ENCODE measurements at regions not wholly inside any gene's neighbourhood (a gene's known extent, or its start where the extent isn't known, plus 50 kb on each side); places are given as distances from the start of the nearest gene placed in this dataset.

DNA sequence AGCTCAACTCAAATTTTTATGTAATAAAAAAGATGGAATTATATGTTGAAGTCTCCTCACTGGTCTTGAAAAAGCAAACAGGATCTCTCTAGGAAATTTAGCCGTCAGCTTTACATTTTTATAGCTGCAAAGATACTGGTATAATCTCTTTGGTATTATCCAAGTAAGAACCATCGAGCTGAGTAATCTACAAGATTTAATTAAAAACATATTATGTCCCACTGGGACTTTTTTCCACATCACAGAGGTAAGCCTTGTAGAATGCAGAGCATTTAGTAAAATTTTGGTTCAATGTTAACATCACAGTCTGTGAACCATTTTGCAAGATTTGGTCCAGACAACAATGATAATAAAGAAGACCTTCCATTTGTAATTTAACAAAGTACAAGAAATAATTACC is 162.6 kb upstream of the SLC39A10 start:
- H3K27ac ChIP-seq (ENCODE audit: low read depth, low read length, poor library complexity, severe bottlenecking), result no peak overlapping the region
- POLR2A ChIA-PET (ENCODE audit: low non-redundant PET), result no interaction called here
- CTCF ChIA-PET, result no interaction called here
- no peaks in the 10 kb centered on the region for H3K9me3 ChIP-seq (ENCODE audit: low read depth, low read length, poor library complexity, severe bottlenecking)
- no peak for DNase-seq (ENCODE audit: low spot score)
- no peak overlapping the region for H3K4me3 ChIP-seq (ENCODE audit: low read depth, low read length, poor library complexity, severe bottlenecking)
- H3K27me3 ChIP-seq (replicated peaks; ENCODE audit: insufficient read depth, low read depth, low read length, poor library complexity), result no peaks in the 10 kb centered on the region
- intact Hi-C loops (cut with micrococcal nuclease; ENCODE audit: unreplicated experiment), result loop anchor here (10.0 kb wide), 1 partner anchor 570 kb away; the partner anchor contains the start of gene DNAH7
- H3K36me3 ChIP-seq (ENCODE audit: insufficient read depth, low read length, poor library complexity, severe bottlenecking), result no peaks in the 10 kb centered on the region
- H3K4me1 ChIP-seq (ENCODE audit: insufficient read depth, low read length, poor library complexity, severe bottlenecking), result no peaks in the 10 kb centered on the region
- TF ChIP-seq CTCF (conservative IDR thresholded peaks at IDR 0.05; ENCODE audit: low read depth, low read length) (no peak), EZH2 (IDR thresholded peaks at IDR 0.05; ENCODE audit: borderline replicate concordance, low read depth, low read length, poor library complexity, severe bottlenecking) (no peak)
- no TSS peak for BruUV-seq (replicated peaks)

GRCh38 chr2:195493416-195493815 is 163.6 kb upstream of the SLC39A10 start:
- no TSS peak for BruUV-seq (replicated peaks)
- intact Hi-C loops (cut with micrococcal nuclease; ENCODE audit: unreplicated experiment), result loop anchor here (10.0 kb wide), 1 partner anchor 571 kb away; the partner anchor contains the start of gene DNAH7
- DNase-seq (ENCODE audit: low spot score), result no peak
- H3K4me3 ChIP-seq (ENCODE audit: low read depth, low read length, poor library complexity, severe bottlenecking), result no peak overlapping the region
- ChIA-PET CTCF (no interaction called here), POLR2A (ENCODE audit: low non-redundant PET) (no interaction called here)
- TF ChIP-seq CTCF (conservative IDR thresholded peaks at IDR 0.05; ENCODE audit: low read depth, low read length), result no peak
- TF ChIP-seq EZH2 (IDR thresholded peaks at IDR 0.05; ENCODE audit: borderline replicate concordance, low read depth, low read length, poor library complexity, severe bottlenecking), result no peak
- no peak overlapping the region for H3K27ac ChIP-seq (ENCODE audit: low read depth, low read length, poor library complexity, severe bottlenecking)
- H3K27me3 ChIP-seq (replicated peaks; ENCODE audit: insufficient read depth, low read depth, low read length, poor library complexity), result no peaks in the 10 kb centered on the region
- no peaks in the 10 kb centered on the region for H3K36me3 ChIP-seq (ENCODE audit: insufficient read depth, low read length, poor library complexity, severe bottlenecking)
- H3K9me3 ChIP-seq (ENCODE audit: low read depth, low read length, poor library complexity, severe bottlenecking), result no peaks in the 10 kb centered on the region
- no peaks in the 10 kb centered on the region for H3K4me1 ChIP-seq (ENCODE audit: insufficient read depth, low read length, poor library complexity, severe bottlenecking)

DNA sequence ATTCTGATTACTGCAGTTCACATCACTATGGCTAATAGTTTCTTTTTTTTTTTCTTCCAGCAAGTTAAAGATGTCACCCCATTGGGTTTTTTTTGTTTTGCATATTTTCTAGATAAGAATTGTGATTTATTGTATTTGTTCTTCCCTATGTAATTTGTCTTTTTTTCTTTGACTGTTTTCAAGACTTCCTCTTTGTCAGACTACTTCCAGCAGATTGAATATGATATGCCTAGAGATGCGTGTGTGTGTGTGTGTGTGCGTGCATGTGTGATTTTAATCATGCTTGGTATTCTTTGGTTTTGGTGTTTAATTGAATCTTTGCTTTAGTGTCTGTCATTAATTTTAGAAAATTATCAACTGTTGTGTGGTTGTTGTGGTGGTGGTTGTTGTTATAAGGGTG is 166.7 kb upstream of the SLC39A10 start:
- ChIA-PET CTCF (no interaction called here), POLR2A (ENCODE audit: low non-redundant PET) (no interaction called here)
- Histone ChIP-seq H3K4me1 (ENCODE audit: insufficient read depth, low read length, poor library complexity, severe bottlenecking) (peaks cover 18% of the 10 kb centered on the region), H3K9me3 (ENCODE audit: low read depth, low read length, poor library complexity, severe bottlenecking) (no peaks in the 10 kb centered on the region), H3K27me3 (replicated peaks; ENCODE audit: insufficient read depth, low read depth, low read length, poor library complexity) (no peaks in the 10 kb centered on the region), H3K36me3 (ENCODE audit: insufficient read depth, low read length, poor library complexity, severe bottlenecking) (no peaks in the 10 kb centered on the region), H3K4me3 (ENCODE audit: low read depth, low read length, poor library complexity, severe bottlenecking) (no peak overlapping the region), H3K27ac (ENCODE audit: low read depth, low read length, poor library complexity, severe bottlenecking) (no peak overlapping the region)
- no TSS peak for BruUV-seq (replicated peaks)
- intact Hi-C loops (cut with micrococcal nuclease; ENCODE audit: unreplicated experiment), result loop anchor here (10.0 kb wide), 1 partner anchor 574 kb away; the partner anchor contains the start of gene DNAH7
- TF ChIP-seq CTCF (conservative IDR thresholded peaks at IDR 0.05; ENCODE audit: low read depth, low read length) (no peak), EZH2 (IDR thresholded peaks at IDR 0.05; ENCODE audit: borderline replicate concordance, low read depth, low read length, poor library complexity, severe bottlenecking) (no peak)
- no peak for DNase-seq (ENCODE audit: low spot score)
